Left forelimb (tissue), 1 donor: ENCODE measurements at regions not wholly inside any gene's neighbourhood (a gene's known extent, or its start where the extent isn't known, plus 50 kb on each side); places are given as distances from the start of the nearest gene placed in this dataset.
"Not testable (repeated sequence)": the region's sequence is repeated elsewhere in the genome, so short reads cannot be mapped to it uniquely, and the experiment has no call there.

Experiments used
- DNase-seq: peaks from one replicate; pipeline ENCODE4 v3.0.0-alpha.2; 2018; ENCODE audit warnings: low spot score

GRCh38 chr5:116739571-116739970, 164.9 kb upstream of the SEMA6A start:
- no peak for DNase-seq

DNA sequence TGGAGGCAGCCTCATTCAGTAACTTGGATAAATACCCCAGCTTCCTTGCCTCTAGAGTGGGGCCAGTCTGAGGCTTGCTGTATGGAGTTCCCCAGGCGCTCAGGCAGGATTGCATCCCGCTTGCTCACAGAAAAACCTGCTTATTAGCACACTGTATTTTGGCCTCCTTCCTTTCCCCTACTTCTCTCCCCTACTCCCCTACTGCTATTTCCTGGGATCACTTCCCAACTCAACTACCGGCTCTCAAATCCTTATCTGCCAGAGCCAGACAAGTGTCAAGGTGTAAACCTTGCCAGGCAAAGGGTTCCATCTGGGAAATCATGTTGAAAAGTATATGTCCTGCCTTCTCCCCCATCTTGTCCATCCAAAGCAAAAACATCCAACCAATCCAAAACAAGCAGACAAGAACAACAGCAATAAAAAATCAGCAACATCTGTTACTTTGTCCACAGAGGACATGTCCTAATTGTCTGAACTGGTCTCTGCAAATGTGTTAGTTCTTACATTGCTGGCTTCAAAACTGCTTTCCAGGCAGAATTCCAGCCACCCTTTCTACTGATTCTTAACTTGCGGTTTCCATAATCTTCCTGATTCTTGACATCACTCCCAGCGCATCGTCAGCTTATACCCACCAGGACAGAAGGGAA, 164.1 kb upstream of the SEMA6A start:
- no peak for DNase-seq

DNA sequence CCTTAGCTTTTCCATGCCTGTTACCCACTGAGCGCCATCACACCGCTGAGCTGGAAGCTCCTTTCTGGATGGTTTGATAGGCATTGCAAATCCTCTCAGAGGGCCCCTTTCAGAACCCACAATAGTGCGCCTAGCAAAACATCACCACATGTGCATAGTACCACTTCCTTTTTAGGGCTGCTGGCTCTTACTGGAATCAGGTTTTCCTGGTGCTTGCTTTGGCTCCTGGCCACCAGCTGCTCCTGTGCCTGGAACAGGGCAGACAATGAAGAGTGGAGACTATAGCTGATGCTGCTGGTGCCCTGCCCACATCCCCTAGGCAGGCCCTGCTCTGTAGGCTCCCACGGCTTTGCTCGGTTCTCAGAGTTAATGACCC, 163.6 kb upstream of the SEMA6A start:
- DNase-seq: no peak

DNA sequence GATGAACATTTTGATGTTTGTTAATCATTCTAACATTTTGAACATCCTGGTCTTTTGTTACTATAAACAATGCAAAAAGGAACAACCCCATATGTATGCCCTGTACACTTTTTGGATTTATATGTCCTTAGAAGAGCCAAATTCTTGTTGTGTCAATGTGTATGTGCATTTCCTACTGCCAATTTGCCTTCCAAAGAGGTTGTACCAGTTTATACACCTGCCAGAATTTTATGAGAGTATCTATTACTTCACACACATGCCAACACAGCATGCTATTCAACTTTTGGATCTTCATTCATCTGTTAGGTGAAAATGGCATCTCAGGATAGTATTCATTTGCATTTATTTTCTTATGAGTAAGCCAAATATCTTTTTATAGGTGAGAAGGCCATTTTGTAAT, 162.0 kb upstream of the SEMA6A start:
- no peak for DNase-seq

DNA sequence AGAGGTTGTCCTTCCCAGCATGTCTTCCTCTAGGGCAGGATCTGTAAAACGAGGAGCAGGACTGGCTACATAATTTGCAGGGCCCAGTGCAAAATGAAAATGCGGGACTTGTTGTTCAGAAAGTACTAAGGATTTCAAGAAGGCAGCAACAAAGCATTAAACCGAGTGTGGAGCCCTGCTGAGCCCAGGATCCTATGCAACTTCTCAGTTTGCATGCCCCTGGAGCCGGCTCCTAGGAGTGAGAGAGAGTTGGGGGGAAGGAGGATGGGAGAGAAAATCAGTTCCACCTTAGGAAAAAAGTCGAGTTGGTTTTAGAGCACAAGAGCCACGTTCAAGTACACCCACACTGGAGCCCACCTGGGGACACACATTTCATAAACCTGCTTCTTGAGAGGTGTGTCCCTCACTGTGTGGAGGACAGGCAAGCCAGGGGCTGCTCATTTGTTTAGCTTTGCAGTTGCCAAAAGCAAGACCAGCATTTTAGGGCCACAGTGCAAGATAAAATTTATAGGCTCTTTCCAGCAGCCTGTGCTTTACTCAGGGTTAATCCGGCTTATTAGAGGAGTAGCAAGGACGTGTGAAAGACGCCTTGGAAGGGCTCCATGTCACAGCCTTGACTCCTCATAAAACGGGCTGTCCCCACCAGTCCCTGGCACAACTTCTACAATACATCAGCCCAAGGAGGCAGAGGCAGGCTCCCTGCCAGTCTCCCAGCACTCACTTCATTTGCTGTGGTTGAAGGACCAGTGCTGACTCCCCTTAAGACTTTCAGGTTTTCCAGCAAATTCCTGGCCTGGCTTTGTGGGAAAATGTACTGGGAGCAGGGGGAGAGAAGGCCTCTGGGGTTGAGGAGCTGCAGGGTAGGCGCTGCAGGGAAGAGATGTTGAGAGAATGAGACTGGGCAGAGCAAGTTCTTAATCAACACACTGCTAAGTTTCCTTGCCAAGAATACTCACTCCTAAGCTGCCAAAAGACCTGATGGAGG, 159.7 kb upstream of the SEMA6A start:
- no peak for DNase-seq

GRCh38 chr5:116732591-116732990, 158.0 kb upstream of the SEMA6A start:
- no peak for DNase-seq

DNA sequence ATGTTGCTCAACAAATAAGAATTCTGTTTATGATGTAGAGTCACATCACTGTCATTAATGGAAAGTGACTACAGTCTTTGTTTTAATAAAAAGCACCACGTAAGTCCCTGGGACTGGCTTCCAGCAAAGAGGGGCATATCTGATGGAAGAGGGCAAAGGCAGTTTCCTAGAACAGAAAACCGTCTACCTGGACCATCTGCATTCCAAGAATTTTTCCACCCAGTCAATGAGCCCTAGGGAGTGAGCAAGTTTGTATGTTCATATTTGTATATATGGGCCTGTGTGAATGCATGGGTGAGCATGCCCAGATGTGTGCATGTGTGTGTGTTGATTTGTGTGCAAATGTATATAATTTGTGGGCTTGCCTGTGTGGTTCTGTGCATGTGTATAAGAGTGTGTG, 156.8 kb upstream of the SEMA6A start:
- no peak for DNase-seq

- peak; percentile 71 for DNase-seq
These were observed 156.1 kb upstream of the SEMA6A start for GRCh38 chr5:116730706-116731105.

GRCh38 chr5:116730185-116730584, 155.6 kb upstream of the SEMA6A start:
- no peak for DNase-seq

- no peak for DNase-seq
These were observed 152.6 kb upstream of the SEMA6A start for GRCh38 chr5:116727248-116727647.

- DNase-seq: not testable (repeated sequence)
These were observed 151.6 kb upstream of the SEMA6A start for GRCh38 chr5:116726180-116726579.

- DNase-seq: no peak
These were observed 150.3 kb upstream of the SEMA6A start for GRCh38 chr5:116724971-116725370.

DNA sequence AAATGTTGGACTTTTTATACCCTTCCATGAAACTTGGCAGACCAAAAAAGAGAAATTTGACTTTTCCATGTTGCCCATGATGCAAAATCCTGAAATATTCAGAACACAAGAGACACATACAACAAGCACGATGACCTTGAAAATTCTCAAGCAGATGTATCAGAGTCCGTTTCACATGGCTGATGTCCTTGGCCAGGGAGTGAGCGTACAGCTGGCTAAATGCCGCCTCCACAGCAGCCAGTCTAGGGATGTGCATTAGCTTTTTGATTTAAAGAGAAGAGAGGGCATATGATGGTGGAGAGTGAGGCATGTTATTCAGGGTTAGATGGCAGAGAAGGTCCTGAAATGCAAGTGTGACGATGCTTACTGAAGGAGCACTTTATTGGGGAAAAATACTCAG, 148.0 kb upstream of the SEMA6A start:
- DNase-seq: no peak

DNA sequence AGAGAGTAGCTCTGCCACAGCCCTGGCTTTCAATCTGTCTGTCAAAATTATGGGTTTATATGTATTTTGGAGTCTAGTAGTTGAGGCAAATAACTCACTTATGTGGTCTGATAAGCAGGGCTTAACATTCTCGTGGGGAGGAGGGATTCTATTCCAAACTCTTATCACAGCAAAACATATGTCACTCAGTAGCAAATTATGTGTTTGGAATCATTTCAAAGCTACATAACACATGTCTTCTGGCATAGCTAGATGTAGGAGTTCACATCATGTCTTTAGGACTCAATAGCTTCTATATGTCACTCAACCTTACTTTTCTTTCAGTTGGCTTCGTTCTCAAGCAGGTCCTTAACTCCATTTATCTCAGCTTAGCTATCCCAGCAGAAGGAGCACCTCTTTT, 144.5 kb upstream of the SEMA6A start:
- no peak for DNase-seq

DNA sequence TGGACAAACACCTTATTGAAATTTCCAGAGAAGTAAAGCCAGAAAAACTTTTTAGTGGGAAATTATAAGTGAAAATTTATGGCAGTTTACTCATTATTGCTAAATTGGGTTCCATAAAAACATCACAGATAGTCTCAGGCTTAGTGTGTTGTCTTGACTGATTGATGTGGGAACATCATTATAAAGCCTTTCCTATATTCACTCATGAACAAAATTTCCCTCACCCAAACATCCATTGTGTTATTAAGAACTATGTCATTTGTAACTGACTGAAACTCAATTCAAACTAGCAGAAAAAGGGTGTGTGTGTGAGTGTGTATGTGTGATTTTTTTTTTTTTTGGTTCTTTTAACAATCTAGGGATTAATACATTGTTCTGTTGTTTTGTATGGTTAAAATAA, 143.7 kb upstream of the SEMA6A start:
- DNase-seq: no peak

DNA sequence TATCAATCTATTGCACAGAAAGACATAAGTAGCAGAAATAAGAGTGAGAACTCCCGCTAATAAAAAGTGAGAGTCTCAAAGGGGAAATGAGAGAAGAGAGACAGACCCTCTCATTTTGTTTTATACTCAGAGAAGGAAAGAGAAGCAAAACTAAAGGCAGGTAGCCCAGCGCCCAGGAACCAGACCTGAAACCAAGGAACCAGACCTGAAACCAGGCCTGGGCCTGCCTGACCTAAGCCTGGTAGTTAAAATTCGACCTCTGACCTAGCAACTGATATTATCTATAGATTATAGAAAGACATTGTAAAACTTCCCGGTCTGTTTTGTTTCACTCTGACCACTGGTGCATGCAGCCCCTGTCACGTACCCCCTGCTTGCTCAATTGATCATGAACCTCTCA, 134.5 kb upstream of the SEMA6A start:
- DNase-seq: no peak

- not testable (repeated sequence) for DNase-seq
These were observed 130.5 kb upstream of the SEMA6A start for GRCh38 chr5:116705121-116705519.

DNA sequence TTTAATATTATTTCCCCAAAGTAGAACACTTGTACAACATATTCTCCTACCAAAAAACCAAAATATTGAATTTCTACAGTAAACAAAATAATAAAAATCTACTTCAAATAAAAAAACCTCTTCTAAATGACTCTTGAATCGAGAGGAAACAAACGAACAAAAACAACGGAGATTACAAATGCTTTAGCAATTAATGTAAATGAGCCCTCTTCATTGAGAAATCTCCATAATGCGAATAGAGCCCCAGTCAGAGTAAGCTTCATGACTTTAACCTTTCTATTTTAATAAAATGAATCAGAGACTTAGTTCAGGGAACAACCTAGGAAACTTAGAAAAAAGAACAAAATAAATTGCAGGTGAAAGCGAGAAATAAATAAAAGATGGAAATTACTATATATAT, 129.3 kb upstream of the SEMA6A start:
- DNase-seq: no peak

- DNase-seq: no peak
These were observed 128.7 kb upstream of the SEMA6A start for GRCh38 chr5:116703328-116703727.

GRCh38 chr5:116702776-116703175, 128.2 kb upstream of the SEMA6A start:
- DNase-seq: no peak

DNA sequence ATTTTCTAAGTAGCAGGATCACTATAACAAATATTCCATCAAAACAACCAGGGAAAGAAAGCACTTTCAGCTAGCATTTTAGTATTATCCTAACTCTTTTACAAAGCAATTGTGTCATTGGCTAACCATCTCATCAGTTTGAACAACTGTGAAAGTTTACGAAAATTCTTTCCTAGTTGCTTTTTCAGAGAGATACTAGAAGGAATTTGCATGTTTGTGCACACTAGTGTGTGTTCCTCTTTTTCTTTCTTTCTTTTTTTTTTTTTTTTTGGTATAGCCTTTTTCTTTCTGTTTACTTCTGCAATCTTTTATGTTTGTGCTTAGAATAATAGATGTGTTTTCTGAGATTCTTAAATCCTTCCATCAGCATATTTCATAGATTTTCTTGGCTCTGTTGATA, 124.7 kb upstream of the SEMA6A start:
- DNase-seq: no peak

GRCh38 chr5:116696366-116696765, 121.7 kb upstream of the SEMA6A start:
- no peak for DNase-seq

- DNase-seq: no peak
These were observed 121.1 kb upstream of the SEMA6A start for GRCh38 chr5:116695681-116696080.
